ENCODE measurements at regions not wholly inside any gene's neighbourhood (a gene's known extent, or its start where the extent isn't known, plus 50 kb on each side); places are given as distances from the start of the nearest gene placed in this dataset.

DNA sequence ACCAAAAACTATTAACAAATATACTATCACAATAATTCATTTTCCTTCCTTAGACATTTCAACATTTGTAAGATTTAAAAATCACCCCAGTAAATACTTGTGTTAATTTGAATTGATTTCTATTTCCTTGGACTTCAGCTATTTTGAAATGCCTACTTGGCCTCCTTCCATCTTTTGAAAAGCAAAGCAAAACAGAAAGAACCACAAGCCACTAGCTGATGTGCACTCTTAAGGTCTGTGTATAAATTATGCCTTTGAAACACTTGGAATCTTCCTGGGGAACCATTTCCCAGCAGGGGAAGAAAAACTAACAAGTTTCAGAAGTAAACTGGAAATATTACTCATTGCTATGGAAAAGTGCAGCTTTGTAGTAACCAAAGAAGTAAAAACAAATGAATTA is 139.8 kb downstream of the CLCN4 start:
- TF ChIP-seq, protein P1, sequence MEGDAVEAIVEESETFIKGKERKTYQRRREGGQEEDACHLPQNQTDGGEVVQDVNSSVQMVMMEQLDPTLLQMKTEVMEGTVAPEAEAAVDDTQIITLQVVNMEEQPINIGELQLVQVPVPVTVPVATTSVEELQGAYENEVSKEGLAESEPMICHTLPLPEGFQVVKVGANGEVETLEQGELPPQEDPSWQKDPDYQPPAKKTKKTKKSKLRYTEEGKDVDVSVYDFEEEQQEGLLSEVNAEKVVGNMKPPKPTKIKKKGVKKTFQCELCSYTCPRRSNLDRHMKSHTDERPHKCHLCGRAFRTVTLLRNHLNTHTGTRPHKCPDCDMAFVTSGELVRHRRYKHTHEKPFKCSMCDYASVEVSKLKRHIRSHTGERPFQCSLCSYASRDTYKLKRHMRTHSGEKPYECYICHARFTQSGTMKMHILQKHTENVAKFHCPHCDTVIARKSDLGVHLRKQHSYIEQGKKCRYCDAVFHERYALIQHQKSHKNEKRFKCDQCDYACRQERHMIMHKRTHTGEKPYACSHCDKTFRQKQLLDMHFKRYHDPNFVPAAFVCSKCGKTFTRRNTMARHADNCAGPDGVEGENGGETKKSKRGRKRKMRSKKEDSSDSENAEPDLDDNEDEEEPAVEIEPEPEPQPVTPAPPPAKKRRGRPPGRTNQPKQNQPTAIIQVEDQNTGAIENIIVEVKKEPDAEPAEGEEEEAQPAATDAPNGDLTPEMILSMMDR (IDR thresholded peaks at IDR 0.05) = no peak
- no peak for TF ChIP-seq POLR2A (IDR thresholded peaks at IDR 0.05)
- no peak for TF ChIP-seq POLR2AphosphoS5 (IDR thresholded peaks at IDR 0.05)

Measured in sigmoid colon (tissue), 4 donors.